ENCODE measurements at regions not wholly inside any gene's neighbourhood (a gene's known extent, or its start where the extent isn't known, plus 50 kb on each side); places are given as distances from the start of the nearest gene placed in this dataset.

- TF ChIP-seq, protein P1, sequence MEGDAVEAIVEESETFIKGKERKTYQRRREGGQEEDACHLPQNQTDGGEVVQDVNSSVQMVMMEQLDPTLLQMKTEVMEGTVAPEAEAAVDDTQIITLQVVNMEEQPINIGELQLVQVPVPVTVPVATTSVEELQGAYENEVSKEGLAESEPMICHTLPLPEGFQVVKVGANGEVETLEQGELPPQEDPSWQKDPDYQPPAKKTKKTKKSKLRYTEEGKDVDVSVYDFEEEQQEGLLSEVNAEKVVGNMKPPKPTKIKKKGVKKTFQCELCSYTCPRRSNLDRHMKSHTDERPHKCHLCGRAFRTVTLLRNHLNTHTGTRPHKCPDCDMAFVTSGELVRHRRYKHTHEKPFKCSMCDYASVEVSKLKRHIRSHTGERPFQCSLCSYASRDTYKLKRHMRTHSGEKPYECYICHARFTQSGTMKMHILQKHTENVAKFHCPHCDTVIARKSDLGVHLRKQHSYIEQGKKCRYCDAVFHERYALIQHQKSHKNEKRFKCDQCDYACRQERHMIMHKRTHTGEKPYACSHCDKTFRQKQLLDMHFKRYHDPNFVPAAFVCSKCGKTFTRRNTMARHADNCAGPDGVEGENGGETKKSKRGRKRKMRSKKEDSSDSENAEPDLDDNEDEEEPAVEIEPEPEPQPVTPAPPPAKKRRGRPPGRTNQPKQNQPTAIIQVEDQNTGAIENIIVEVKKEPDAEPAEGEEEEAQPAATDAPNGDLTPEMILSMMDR (IDR thresholded peaks at IDR 0.05), result no peak
- TF ChIP-seq EZH2 (IDR thresholded peaks at IDR 0.05), result no peak
These were observed 125.7 kb downstream of the FAM124B start for GRCh38 chr2:224276251-224276650.
